GM12892 (cell line): ENCODE measurements at regions not wholly inside any gene's neighbourhood (a gene's known extent, or its start where the extent isn't known, plus 50 kb on each side); places are given as distances from the start of the nearest gene placed in this dataset.

Source experiments
- DNase-seq: peaks from one replicate; pipeline ENCODE4 v3.0.0; 2011; ENCODE audit not compliant: insufficient read length
- FAIRE-seq: peaks from 2 replicates; lab custom pipeline; 2011; peaks lifted over from hg19 to GRCh38; lab: Jason Lieb, UNC
- POLR2A ChIP-seq: IDR thresholded peaks from 2 replicates; pipeline ENCODE4 v1.6.1; 2011; ENCODE audit warnings: low read depth, low read length, control low read depth
- POLR2AphosphoS5 ChIP-seq: IDR thresholded peaks from 2 replicates; pipeline ENCODE4 v1.6.1; 2011; ENCODE audit warnings: low read depth, low read length, control low read depth
- TAF1 ChIP-seq: IDR thresholded peaks from 2 replicates; pipeline ENCODE4 v1.6.1; 2011; ENCODE audit warnings: low read depth, mild to moderate bottlenecking, control low read depth, low read length, borderline replicate concordance

- FAIRE-seq = no peak
- DNase-seq = no peak
- TF ChIP-seq POLR2A = no peak
- TF ChIP-seq TAF1 = no peak
- no peak for TF ChIP-seq POLR2AphosphoS5
Measured at GRCh38 chr9:82593501-82593900, 469.4 kb downstream of the RASEF start.

GRCh38 chr9:82597241-82598203 is 465.4 kb downstream of the RASEF start:
- FAIRE-seq (no peak), DNase-seq (no peak)
- TF ChIP-seq TAF1 = no peak
- TF ChIP-seq POLR2AphosphoS5 = no peak
- TF ChIP-seq POLR2A = no peak

GRCh38 chr9:82598241-82599039 is 464.5 kb downstream of the RASEF start:
- DNase-seq = no peak
- no peak for FAIRE-seq
- TF ChIP-seq POLR2A = no peak
- no peak for TF ChIP-seq TAF1
- TF ChIP-seq POLR2AphosphoS5 = no peak

GRCh38 chr9:82599336-82599949 is 463.5 kb downstream of the RASEF start:
- no peak for DNase-seq
- TF ChIP-seq POLR2A = no peak
- no peak for TF ChIP-seq TAF1
- TF ChIP-seq POLR2AphosphoS5 = no peak
- FAIRE-seq = no peak

GRCh38 chr9:82600536-82601292 is 462.2 kb downstream of the RASEF start:
- no peak for DNase-seq
- no peak for FAIRE-seq
- no peak for TF ChIP-seq POLR2A
- no peak for TF ChIP-seq TAF1
- no peak for TF ChIP-seq POLR2AphosphoS5

GRCh38 chr9:82601293-82601771 is 461.6 kb downstream of the RASEF start:
- FAIRE-seq = no peak
- DNase-seq = no peak
- TF ChIP-seq POLR2A (no peak), POLR2AphosphoS5 (no peak), TAF1 (no peak)

GRCh38 chr9:82604947-82605656 is 457.8 kb downstream of the RASEF start:
- no peak for DNase-seq
- TF ChIP-seq POLR2A (no peak), TAF1 (no peak), POLR2AphosphoS5 (no peak)
- no peak for FAIRE-seq

GRCh38 chr9:82605657-82606031 is 457.3 kb downstream of the RASEF start:
- DNase-seq (no peak), FAIRE-seq (no peak)
- TF ChIP-seq POLR2AphosphoS5 = no peak
- no peak for TF ChIP-seq POLR2A
- no peak for TF ChIP-seq TAF1

- DNase-seq (no peak), FAIRE-seq (no peak)
- no peak for TF ChIP-seq POLR2A
- TF ChIP-seq TAF1 = no peak
- no peak for TF ChIP-seq POLR2AphosphoS5
Measured at GRCh38 chr9:82606071-82606470, 456.9 kb downstream of the RASEF start.
